ENCODE measurements at regions not wholly inside any gene's neighbourhood (a gene's known extent, or its start where the extent isn't known, plus 50 kb on each side); places are given as distances from the start of the nearest gene placed in this dataset.

GRCh38 chr3:81097889-81098288, 663.6 kb downstream of the GBE1 start:
- H3K4me3 ChIP-seq (ENCODE audit: low read depth, poor library complexity, severe bottlenecking): no peak overlapping the region
- intact Hi-C loops (cut with DNase I; ENCODE audit: low total_unique reads): no loop called here
- 55 to 72% methylated on average over 1 of the region's 1 CpG for WGBS, 2 donors
- no peak for DNase-seq (ENCODE audit: low spot score in 2 of 2)
- TF ChIP-seq POLR2A (IDR thresholded peaks at IDR 0.05): no peak
- TF ChIP-seq, protein P1, sequence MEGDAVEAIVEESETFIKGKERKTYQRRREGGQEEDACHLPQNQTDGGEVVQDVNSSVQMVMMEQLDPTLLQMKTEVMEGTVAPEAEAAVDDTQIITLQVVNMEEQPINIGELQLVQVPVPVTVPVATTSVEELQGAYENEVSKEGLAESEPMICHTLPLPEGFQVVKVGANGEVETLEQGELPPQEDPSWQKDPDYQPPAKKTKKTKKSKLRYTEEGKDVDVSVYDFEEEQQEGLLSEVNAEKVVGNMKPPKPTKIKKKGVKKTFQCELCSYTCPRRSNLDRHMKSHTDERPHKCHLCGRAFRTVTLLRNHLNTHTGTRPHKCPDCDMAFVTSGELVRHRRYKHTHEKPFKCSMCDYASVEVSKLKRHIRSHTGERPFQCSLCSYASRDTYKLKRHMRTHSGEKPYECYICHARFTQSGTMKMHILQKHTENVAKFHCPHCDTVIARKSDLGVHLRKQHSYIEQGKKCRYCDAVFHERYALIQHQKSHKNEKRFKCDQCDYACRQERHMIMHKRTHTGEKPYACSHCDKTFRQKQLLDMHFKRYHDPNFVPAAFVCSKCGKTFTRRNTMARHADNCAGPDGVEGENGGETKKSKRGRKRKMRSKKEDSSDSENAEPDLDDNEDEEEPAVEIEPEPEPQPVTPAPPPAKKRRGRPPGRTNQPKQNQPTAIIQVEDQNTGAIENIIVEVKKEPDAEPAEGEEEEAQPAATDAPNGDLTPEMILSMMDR (IDR thresholded peaks at IDR 0.05): no peak

DNA sequence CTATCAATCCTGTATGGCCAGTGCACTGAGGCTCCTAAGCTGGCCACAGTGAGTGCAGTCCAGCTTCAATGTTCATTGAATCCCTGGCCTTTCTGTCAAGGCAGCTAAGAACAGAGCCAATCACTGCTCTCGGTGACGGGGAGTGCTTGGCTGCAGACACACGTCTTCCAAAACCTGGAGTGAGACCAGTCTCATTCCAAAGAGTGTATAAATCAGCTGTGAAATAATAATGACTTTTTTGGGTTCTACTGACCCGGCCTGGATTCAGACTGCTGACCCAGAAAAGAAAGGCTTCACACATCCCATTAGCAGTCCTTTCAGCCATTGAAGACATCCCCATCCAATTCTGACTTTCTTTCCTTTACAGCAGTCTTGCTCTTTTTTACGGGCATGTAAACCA, 665.5 kb downstream of the GBE1 start:
- intact Hi-C loops (cut with DNase I; ENCODE audit: low total_unique reads): no loop called here
- TF ChIP-seq, protein P1 (IDR thresholded peaks at IDR 0.05): no peak
- TF ChIP-seq POLR2A (IDR thresholded peaks at IDR 0.05): no peak
- 58 to 72% methylated on average over 5 of the region's 5 CpGs for WGBS, 2 donors
- no peak overlapping the region for H3K4me3 ChIP-seq (ENCODE audit: low read depth, poor library complexity, severe bottlenecking)
- DNase-seq (ENCODE audit: low spot score in 2 of 2): no peak

DNA sequence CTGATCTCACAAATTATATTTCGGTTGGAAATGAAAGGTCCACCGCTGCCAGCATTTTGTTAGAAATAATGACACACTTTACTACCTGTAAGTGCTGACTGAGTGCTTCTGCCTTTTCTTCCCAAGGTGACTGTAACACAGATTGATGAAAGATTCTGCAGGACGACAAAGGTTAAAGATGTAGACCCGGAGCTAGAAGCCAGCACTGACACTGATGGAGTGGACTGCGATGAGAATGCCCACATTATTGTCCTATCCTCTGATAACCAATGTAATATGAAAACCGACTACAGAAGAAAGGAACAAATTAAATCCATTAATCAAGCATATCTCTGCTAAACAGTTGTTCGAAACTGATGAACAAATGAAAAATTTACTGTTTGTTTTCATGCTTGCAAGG, 666.5 kb downstream of the GBE1 start:
- intact Hi-C loops (cut with DNase I; ENCODE audit: low total_unique reads): no loop called here
- no peak for DNase-seq (ENCODE audit: low spot score in 2 of 2)
- TF ChIP-seq POLR2A (IDR thresholded peaks at IDR 0.05): no peak
- TF ChIP-seq, protein P1 (IDR thresholded peaks at IDR 0.05): no peak
- 85 to 86% methylated on average over 7 of the region's 7 CpGs for WGBS, 2 donors
- H3K4me3 ChIP-seq (ENCODE audit: low read depth, poor library complexity, severe bottlenecking): no peak overlapping the region

DNA sequence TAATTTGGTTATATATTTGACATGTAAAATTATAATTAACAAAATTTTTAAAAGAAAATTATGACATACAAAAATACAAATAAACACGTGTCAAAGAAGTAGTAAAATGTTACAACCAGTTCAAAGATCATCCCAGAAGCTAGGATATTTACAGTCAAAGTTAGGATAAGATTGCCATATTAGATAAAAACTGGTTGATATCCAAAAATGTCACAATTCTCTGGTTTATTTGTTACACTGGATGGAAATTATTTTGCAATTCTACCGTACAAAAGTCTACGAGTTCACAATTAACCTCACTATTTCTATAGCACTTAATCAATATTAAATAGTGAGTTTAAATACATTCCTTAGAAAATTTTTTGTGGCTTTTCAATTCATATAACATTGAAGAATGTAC, 673.8 kb downstream of the GBE1 start:
- intact Hi-C loops (cut with DNase I; ENCODE audit: low total_unique reads): no loop called here
- WGBS, 2 donors: 58 to 62% methylated on average over 3 of the region's 3 CpGs
- TF ChIP-seq, protein P1 (IDR thresholded peaks at IDR 0.05): no peak
- TF ChIP-seq POLR2A (IDR thresholded peaks at IDR 0.05): no peak

GRCh38 chr3:81086348-81086747, 675.1 kb downstream of the GBE1 start:
- intact Hi-C loops (cut with DNase I; ENCODE audit: low total_unique reads): no loop called here
- 82 to 85% methylated on average over 2 of the region's 2 CpGs for WGBS, 2 donors
- H3K4me3 ChIP-seq (ENCODE audit: low read depth, poor library complexity, severe bottlenecking): no peak overlapping the region
- TF ChIP-seq, protein P1 (IDR thresholded peaks at IDR 0.05): no peak
- no peak for TF ChIP-seq POLR2A (IDR thresholded peaks at IDR 0.05)
- DNase-seq (ENCODE audit: low spot score in 2 of 2): no peak

More for the DNA sequence above, 673.8 kb downstream of the GBE1 start:
- no peak overlapping the region for H3K4me3 ChIP-seq (ENCODE audit: low read depth, poor library complexity, severe bottlenecking)
- DNase-seq (ENCODE audit: low spot score in 2 of 2): no peak

GRCh38 chr3:81080608-81081007, 680.8 kb downstream of the GBE1 start:
- DNase-seq (ENCODE audit: low spot score in 2 of 2): no peak
- WGBS, 2 donors: 88 to 89% methylated on average over 5 of the region's 5 CpGs
- intact Hi-C loops (cut with DNase I; ENCODE audit: low total_unique reads): no loop called here
- TF ChIP-seq POLR2A (IDR thresholded peaks at IDR 0.05): no peak
- TF ChIP-seq, protein P1 (IDR thresholded peaks at IDR 0.05): no peak
- H3K4me3 ChIP-seq (ENCODE audit: low read depth, poor library complexity, severe bottlenecking): no peak overlapping the region
